ENCODE measurements at regions not wholly inside any gene's neighbourhood (a gene's known extent, or its start where the extent isn't known, plus 50 kb on each side); places are given as distances from the start of the nearest gene placed in this dataset.

GRCh38 chr1:106952776-106953175 is 103.7 kb upstream of the PRMT6 start:
- Histone ChIP-seq H3K9me3 (ENCODE audit: control insufficient read depth, insufficient read depth, low read length) (no peaks in the 10 kb centered on the region), H3K27me3 (ENCODE audit: control insufficient read depth, insufficient read depth, low read length) (no peaks in the 10 kb centered on the region), H3K4me1 (ENCODE audit: control insufficient read depth, insufficient read depth, low read length) (no peaks in the 10 kb centered on the region), H3K9ac (ENCODE audit: low read depth, low read length) (no peak overlapping the region), H3K4me3 (ENCODE audit: low read depth, low read length) (no peak overlapping the region), H3K36me3 (ENCODE audit: control insufficient read depth, insufficient read depth, low read length) (no peaks in the 10 kb centered on the region)

DNA sequence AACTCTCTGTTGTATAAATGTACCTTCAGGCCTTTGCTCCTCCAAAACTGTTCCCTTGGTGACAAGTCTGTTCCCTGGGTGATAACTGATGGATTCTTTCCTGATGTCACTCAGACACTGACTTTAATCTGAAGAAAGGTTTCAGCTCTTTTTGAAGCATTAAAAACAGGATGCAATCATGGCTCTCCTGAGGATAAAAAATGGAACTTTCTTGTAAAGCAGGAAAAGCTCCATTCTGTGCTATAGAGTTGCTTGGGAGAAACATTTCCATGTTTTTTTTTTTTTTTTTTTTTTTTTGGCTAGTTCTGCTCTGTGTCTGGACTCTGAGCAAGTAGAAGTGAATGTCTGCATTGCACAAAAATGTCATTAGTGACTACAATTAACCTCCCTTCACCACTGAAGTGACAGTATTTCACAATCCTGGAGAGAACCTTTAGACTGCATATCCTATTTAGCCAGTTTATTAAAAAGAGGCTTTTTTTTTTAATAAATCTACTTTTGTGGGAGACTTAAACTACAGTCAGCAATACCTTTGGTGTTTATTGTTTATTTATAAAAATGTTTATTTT is 101.7 kb upstream of the PRMT6 start:
- Histone ChIP-seq H3K9me3 (ENCODE audit: control insufficient read depth, insufficient read depth, low read length) (no peaks in the 10 kb centered on the region), H3K4me3 (ENCODE audit: low read depth, low read length) (no peak overlapping the region), H3K9ac (ENCODE audit: low read depth, low read length) (no peak overlapping the region), H3K4me1 (ENCODE audit: control insufficient read depth, insufficient read depth, low read length) (no peaks in the 10 kb centered on the region), H3K27me3 (ENCODE audit: control insufficient read depth, insufficient read depth, low read length) (no peaks in the 10 kb centered on the region), H3K36me3 (ENCODE audit: control insufficient read depth, insufficient read depth, low read length) (no peaks in the 10 kb centered on the region)

- H3K9me3 ChIP-seq (ENCODE audit: control insufficient read depth, insufficient read depth, low read length): no peaks in the 10 kb centered on the region
- no peaks in the 10 kb centered on the region for H3K4me1 ChIP-seq (ENCODE audit: control insufficient read depth, insufficient read depth, low read length)
- H3K27me3 ChIP-seq (ENCODE audit: control insufficient read depth, insufficient read depth, low read length): no peaks in the 10 kb centered on the region
- no peak overlapping the region for H3K4me3 ChIP-seq (ENCODE audit: low read depth, low read length)
- H3K36me3 ChIP-seq (ENCODE audit: control insufficient read depth, insufficient read depth, low read length): no peaks in the 10 kb centered on the region
- H3K9ac ChIP-seq (ENCODE audit: low read depth, low read length): no peak overlapping the region
Observed at GRCh38 chr1:106956721-106957120, 99.8 kb upstream of the PRMT6 start.

GRCh38 chr1:106957795-106958194 is 98.7 kb upstream of the PRMT6 start:
- Histone ChIP-seq H3K4me3 (ENCODE audit: low read depth, low read length) (no peak overlapping the region), H3K9ac (ENCODE audit: low read depth, low read length) (no peak overlapping the region), H3K36me3 (ENCODE audit: control insufficient read depth, insufficient read depth, low read length) (no peaks in the 10 kb centered on the region), H3K9me3 (ENCODE audit: control insufficient read depth, insufficient read depth, low read length) (no peaks in the 10 kb centered on the region), H3K4me1 (ENCODE audit: control insufficient read depth, insufficient read depth, low read length) (no peaks in the 10 kb centered on the region), H3K27me3 (ENCODE audit: control insufficient read depth, insufficient read depth, low read length) (no peaks in the 10 kb centered on the region)

DNA sequence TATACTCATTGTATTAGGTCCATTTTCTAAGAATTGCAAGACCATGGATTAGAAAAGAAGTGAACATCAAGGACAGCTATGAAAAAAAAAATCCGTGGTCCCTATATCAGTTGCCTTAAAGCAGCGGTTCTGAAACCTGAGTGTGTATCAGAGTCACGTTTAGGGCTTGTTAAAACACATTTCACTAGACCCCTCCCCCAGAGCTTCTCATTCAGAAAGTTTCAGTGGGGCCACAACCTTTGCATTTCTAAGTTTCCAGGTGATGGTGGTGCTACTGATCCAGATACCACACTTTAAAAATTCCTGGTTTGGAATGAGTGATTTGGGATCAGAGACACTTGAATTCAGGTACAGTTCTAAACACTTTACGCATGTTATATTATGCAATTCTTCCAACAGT is 96.1 kb upstream of the PRMT6 start:
- no peak overlapping the region for H3K9ac ChIP-seq (ENCODE audit: low read depth, low read length)
- no peaks in the 10 kb centered on the region for H3K9me3 ChIP-seq (ENCODE audit: control insufficient read depth, insufficient read depth, low read length)
- no peaks in the 10 kb centered on the region for H3K27me3 ChIP-seq (ENCODE audit: control insufficient read depth, insufficient read depth, low read length)
- no peak overlapping the region for H3K4me3 ChIP-seq (ENCODE audit: low read depth, low read length)
- H3K4me1 ChIP-seq (ENCODE audit: control insufficient read depth, insufficient read depth, low read length): no peaks in the 10 kb centered on the region
- no peaks in the 10 kb centered on the region for H3K36me3 ChIP-seq (ENCODE audit: control insufficient read depth, insufficient read depth, low read length)

- H3K36me3 ChIP-seq (ENCODE audit: control insufficient read depth, insufficient read depth, low read length): no peaks in the 10 kb centered on the region
- no peak overlapping the region for H3K4me3 ChIP-seq (ENCODE audit: low read depth, low read length)
- H3K4me1 ChIP-seq (ENCODE audit: control insufficient read depth, insufficient read depth, low read length): no peaks in the 10 kb centered on the region
- no peaks in the 10 kb centered on the region for H3K27me3 ChIP-seq (ENCODE audit: control insufficient read depth, insufficient read depth, low read length)
- H3K9ac ChIP-seq (ENCODE audit: low read depth, low read length): no peak overlapping the region
- H3K9me3 ChIP-seq (ENCODE audit: control insufficient read depth, insufficient read depth, low read length): no peaks in the 10 kb centered on the region
Observed at GRCh38 chr1:106961646-106962045, 94.8 kb upstream of the PRMT6 start.

GRCh38 chr1:106962591-106962990 is 93.9 kb upstream of the PRMT6 start:
- no peaks in the 10 kb centered on the region for H3K9me3 ChIP-seq (ENCODE audit: control insufficient read depth, insufficient read depth, low read length)
- H3K4me3 ChIP-seq (ENCODE audit: low read depth, low read length): no peak overlapping the region
- no peaks in the 10 kb centered on the region for H3K27me3 ChIP-seq (ENCODE audit: control insufficient read depth, insufficient read depth, low read length)
- H3K9ac ChIP-seq (ENCODE audit: low read depth, low read length): no peak overlapping the region
- H3K4me1 ChIP-seq (ENCODE audit: control insufficient read depth, insufficient read depth, low read length): no peaks in the 10 kb centered on the region
- H3K36me3 ChIP-seq (ENCODE audit: control insufficient read depth, insufficient read depth, low read length): no peaks in the 10 kb centered on the region

DNA sequence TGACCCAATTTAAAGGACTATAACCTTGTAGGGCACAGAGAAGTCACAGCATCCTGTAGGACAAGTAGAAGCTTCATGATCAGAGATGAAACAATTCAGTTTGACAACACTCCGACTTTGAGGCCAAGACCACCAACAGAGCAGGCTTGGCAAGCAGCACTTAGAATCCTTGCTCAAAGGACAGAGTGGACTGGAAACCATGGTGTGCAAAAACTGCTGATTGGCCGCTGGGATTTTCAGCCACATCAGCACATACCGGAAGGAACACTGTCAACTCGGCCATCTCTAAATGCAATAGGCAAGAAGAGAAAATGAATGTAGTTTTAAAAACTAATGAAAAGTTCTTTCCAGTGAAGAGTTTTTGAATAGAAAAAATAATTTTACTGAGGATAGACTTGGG is 92.0 kb upstream of the PRMT6 start:
- Histone ChIP-seq H3K27me3 (ENCODE audit: control insufficient read depth, insufficient read depth, low read length) (no peaks in the 10 kb centered on the region), H3K4me3 (ENCODE audit: low read depth, low read length) (no peak overlapping the region), H3K4me1 (ENCODE audit: control insufficient read depth, insufficient read depth, low read length) (no peaks in the 10 kb centered on the region), H3K9ac (ENCODE audit: low read depth, low read length) (no peak overlapping the region), H3K9me3 (ENCODE audit: control insufficient read depth, insufficient read depth, low read length) (no peaks in the 10 kb centered on the region), H3K36me3 (ENCODE audit: control insufficient read depth, insufficient read depth, low read length) (no peaks in the 10 kb centered on the region)

- H3K4me1 ChIP-seq (ENCODE audit: control insufficient read depth, insufficient read depth, low read length): no peaks in the 10 kb centered on the region
- no peak overlapping the region for H3K4me3 ChIP-seq (ENCODE audit: low read depth, low read length)
- no peaks in the 10 kb centered on the region for H3K27me3 ChIP-seq (ENCODE audit: control insufficient read depth, insufficient read depth, low read length)
- H3K9me3 ChIP-seq (ENCODE audit: control insufficient read depth, insufficient read depth, low read length): no peaks in the 10 kb centered on the region
- H3K9ac ChIP-seq (ENCODE audit: low read depth, low read length): no peak overlapping the region
- H3K36me3 ChIP-seq (ENCODE audit: control insufficient read depth, insufficient read depth, low read length): no peaks in the 10 kb centered on the region
Observed at GRCh38 chr1:106968644-106969043, 87.8 kb upstream of the PRMT6 start.

DNA sequence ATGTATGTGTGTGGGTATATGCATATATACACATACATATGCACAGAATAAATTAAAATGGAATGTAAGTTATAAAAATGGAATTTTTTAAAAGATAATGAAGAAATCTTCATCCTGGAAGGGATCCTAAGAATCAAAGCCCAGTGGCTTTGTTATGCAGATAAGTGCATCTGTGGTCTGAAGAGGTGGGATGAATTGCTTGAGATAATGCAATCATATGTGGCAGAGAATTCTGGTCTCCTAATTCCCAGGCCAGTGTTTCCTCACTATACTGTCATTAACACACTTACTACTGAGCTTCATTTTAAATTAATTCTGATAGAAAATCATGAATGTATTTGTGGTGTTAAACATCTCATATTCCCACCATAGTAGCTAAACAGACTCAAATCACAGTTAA is 86.7 kb upstream of the PRMT6 start:
- Histone ChIP-seq H3K4me1 (ENCODE audit: control insufficient read depth, insufficient read depth, low read length) (no peaks in the 10 kb centered on the region), H3K9me3 (ENCODE audit: control insufficient read depth, insufficient read depth, low read length) (no peaks in the 10 kb centered on the region), H3K4me3 (ENCODE audit: low read depth, low read length) (no peak overlapping the region), H3K27me3 (ENCODE audit: control insufficient read depth, insufficient read depth, low read length) (no peaks in the 10 kb centered on the region), H3K36me3 (ENCODE audit: control insufficient read depth, insufficient read depth, low read length) (no peaks in the 10 kb centered on the region), H3K9ac (ENCODE audit: low read depth, low read length) (no peak overlapping the region)

DNA sequence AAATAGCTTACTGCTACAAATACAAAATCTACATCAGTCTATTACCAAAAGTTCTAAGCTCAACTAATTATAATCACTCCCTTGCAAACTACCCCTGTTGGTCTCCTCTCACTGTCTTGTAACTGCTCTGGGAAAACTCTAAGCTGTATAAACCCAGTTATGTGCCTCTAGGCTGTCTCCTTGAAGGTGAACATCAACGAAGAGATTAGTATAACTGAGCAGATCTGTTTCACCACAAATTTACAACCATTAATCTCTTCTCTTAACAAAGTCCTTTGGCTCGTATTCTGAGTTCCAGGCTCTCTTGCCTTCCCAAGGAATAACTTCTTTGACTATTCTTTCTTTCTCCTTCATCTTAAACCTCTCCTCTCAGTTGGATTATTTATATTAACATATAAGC is 84.4 kb upstream of the PRMT6 start:
- no peaks in the 10 kb centered on the region for H3K27me3 ChIP-seq (ENCODE audit: control insufficient read depth, insufficient read depth, low read length)
- H3K9me3 ChIP-seq (ENCODE audit: control insufficient read depth, insufficient read depth, low read length): no peaks in the 10 kb centered on the region
- no peak overlapping the region for H3K4me3 ChIP-seq (ENCODE audit: low read depth, low read length)
- H3K4me1 ChIP-seq (ENCODE audit: control insufficient read depth, insufficient read depth, low read length): no peaks in the 10 kb centered on the region
- H3K36me3 ChIP-seq (ENCODE audit: control insufficient read depth, insufficient read depth, low read length): no peaks in the 10 kb centered on the region
- no peak overlapping the region for H3K9ac ChIP-seq (ENCODE audit: low read depth, low read length)

DNA sequence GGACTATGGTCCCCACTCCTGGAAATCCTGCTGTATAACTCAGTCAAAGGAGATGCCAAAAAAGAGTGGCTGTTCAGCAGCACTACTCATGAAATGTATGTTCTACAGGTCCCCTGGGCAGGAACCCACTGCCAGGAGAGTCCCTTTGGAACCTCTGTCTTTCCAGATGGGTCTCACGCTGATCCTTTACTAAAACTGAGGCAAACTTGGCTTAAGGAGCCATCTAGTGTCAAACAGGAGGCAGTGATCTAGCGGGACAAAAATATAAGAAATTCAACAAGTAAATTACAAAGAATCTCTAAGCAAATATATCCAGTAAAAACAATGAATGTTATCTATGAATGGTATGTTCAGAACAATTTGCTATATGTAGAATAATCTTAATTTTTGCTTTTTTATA is 80.5 kb upstream of the PRMT6 start:
- H3K9me3 ChIP-seq (ENCODE audit: control insufficient read depth, insufficient read depth, low read length): no peaks in the 10 kb centered on the region
- H3K4me1 ChIP-seq (ENCODE audit: control insufficient read depth, insufficient read depth, low read length): no peaks in the 10 kb centered on the region
- no peaks in the 10 kb centered on the region for H3K27me3 ChIP-seq (ENCODE audit: control insufficient read depth, insufficient read depth, low read length)
- no peak overlapping the region for H3K4me3 ChIP-seq (ENCODE audit: low read depth, low read length)
- H3K9ac ChIP-seq (ENCODE audit: low read depth, low read length): no peak overlapping the region
- H3K36me3 ChIP-seq (ENCODE audit: control insufficient read depth, insufficient read depth, low read length): no peaks in the 10 kb centered on the region

Measured in iPS-15b (cell line).